Large intestine (tissue), 3 donors: ENCODE measurements at regions not wholly inside any gene's neighbourhood (a gene's known extent, or its start where the extent isn't known, plus 50 kb on each side); places are given as distances from the start of the nearest gene placed in this dataset.

Experiments
- DNase-seq, 2 donors: peaks; one replicate each; pipeline versions ENCODE4 v3.0.0 to v3.0.0-alpha.2; 2013
- H3K27ac ChIP-seq: one replicate; pipeline ENCODE4 v1.5.1; 2013; ENCODE audit warnings: low read length
- H3K27me3 ChIP-seq: 2 replicates; pipeline ENCODE4 v1.6.1; 2013; ENCODE audit warnings: low read length; ENCODE audit not compliant: control insufficient read depth, insufficient read depth
- H3K36me3 ChIP-seq: 2 replicates; pipeline ENCODE4 v1.6.1; 2013; ENCODE audit warnings: low read length; ENCODE audit not compliant: control insufficient read depth, insufficient read depth
- H3K4me1 ChIP-seq: one replicate; pipeline ENCODE4 v1.6.1; 2013; ENCODE audit warnings: low read length; ENCODE audit not compliant: control insufficient read depth, insufficient read depth
- H3K4me3 ChIP-seq: one replicate; pipeline ENCODE4 v1.5.1; 2013; ENCODE audit warnings: low read length
- H3K9me3 ChIP-seq: one replicate; pipeline ENCODE4 v1.6.1; 2013; ENCODE audit warnings: mild to moderate bottlenecking, low read depth, low read length, moderate library complexity; ENCODE audit not compliant: control insufficient read depth
- WGBS: methylation state at CpG from one replicate; pipeline ENCODE4 v1.1.5; 2013; ENCODE audit warnings: low lambda C conversion rate; ENCODE audit not compliant: insufficient coverage; 5-methylcytosine and 5-hydroxymethylcytosine counted together

DNA sequence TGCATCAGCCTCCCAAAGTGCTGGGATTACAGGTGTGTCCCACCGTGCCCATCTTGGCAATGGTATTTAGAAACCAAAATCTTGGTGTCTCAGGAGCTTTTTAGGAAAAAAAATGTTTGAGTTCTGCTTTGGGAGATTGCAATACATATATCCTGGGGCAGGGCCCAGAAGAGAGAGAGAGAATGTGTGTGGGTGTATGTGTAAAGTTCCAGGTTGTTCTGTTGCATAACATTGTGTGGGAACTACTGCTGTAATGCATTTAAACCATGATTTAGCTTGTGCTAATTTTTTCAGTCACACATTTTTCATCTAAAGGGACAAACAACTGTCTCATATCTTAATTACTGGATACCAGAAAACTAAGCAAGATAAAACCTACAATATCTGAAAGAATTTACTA is 70.8 kb upstream of the NABP1 start:
- H3K9me3 ChIP-seq = no peaks in the 10 kb centered on the region
- DNase-seq = no peak
- no peaks in the 10 kb centered on the region for H3K27me3 ChIP-seq
- no peaks in the 10 kb centered on the region for H3K36me3 ChIP-seq
- H3K4me3 ChIP-seq = no peak overlapping the region
- no CpG with 5 or more reads among the region's 1 CpG for WGBS
- H3K4me1 ChIP-seq = no peaks in the 10 kb centered on the region
- H3K27ac ChIP-seq = no peak overlapping the region

DNA sequence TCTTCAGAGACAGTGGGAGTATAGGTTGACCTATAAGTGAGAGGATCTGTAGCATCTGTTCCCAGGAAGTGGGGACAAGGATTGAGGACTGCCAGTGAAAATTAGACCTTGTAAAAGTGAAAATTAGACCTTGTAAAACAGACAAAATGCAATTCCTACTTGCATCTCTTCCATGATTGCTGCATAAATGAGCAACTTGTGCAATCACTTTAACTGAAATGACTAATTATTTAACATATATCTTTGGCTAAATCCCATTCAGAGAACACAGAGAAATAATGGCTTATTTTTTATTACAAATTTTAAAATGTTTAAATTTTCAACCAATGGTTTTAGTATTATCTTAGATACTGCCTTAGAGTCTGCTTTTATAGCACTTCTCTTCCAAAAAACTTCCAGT is 67.2 kb upstream of the NABP1 start:
- no peaks in the 10 kb centered on the region for H3K27me3 ChIP-seq
- no peaks in the 10 kb centered on the region for H3K4me1 ChIP-seq
- DNase-seq = no peak

DNA sequence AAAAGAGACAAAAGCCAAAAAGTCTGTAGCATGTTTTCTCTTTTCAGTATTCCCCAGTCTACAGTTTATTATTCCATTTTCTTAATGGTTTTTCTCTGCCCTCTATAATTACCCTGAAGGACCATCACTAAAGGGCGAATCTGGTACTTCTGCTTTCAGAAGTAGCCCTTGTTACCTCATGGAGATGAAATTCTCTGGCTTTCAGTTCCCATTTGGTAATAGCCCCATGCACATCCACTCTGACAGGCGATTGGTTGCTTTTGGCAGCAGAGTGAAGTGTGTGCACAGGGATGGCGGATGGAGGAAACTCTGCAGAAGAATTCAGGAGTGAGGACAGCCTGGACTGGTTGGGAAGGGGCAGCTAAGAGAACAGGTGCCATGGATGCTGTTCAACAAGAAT is 66.3 kb upstream of the NABP1 start:
- 86% methylated on average over 1 of the region's 3 CpGs for WGBS
- H3K27ac ChIP-seq = no peak overlapping the region
- no peaks in the 10 kb centered on the region for H3K9me3 ChIP-seq
- no peaks in the 10 kb centered on the region for H3K27me3 ChIP-seq
- no peaks in the 10 kb centered on the region for H3K36me3 ChIP-seq
- no peak for DNase-seq
- no peaks in the 10 kb centered on the region for H3K4me1 ChIP-seq
- H3K4me3 ChIP-seq = no peak overlapping the region

More for the DNA sequence above, 67.2 kb upstream of the NABP1 start:
- Histone ChIP-seq H3K36me3 (no peaks in the 10 kb centered on the region), H3K4me3 (no peak overlapping the region), H3K9me3 (no peaks in the 10 kb centered on the region), H3K27ac (no peak overlapping the region)

DNA sequence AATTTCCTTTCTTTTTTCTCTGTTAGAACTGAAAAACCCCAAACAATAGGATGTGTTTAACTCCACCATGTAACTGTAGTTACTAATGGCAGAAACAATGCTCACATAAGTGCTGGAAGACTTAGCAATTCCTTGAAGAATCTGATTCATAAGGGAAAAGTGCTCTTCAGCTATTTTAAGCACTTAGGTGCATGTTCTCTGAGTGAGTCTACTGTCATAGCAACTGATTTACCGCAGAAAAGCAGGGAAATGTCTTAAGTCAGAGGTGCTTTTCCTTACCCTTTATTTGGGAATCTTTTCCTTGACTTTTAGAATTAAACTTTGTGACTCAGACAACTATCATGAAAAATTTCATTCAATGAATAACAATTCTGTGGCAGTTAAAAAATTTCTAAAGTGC is 65.4 kb upstream of the NABP1 start:
- Histone ChIP-seq H3K9me3 (no peaks in the 10 kb centered on the region), H3K4me3 (no peak overlapping the region), H3K27ac (no peak overlapping the region), H3K4me1 (no peaks in the 10 kb centered on the region), H3K36me3 (no peaks in the 10 kb centered on the region), H3K27me3 (no peaks in the 10 kb centered on the region)
- WGBS = no CpG with 5 or more reads among the region's 1 CpG
- no peak for DNase-seq

DNA sequence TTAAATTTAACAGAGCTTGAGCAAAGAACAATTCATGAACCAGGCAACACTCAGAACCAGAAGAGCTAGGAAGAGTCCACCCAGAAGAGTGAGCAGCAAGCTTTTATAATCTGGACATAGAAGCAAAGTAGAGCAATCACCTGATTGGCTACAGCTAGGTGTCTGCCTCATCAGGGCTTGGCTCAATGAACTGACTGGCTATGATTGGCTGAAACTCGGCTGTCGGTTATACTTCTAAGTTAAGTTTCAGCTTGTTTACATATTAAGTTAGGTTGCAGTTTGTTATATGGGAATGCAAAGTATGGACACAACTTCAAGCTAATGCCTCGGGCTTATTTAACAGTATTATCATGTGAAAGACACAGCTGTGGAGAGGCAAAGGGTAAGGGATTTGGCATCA is 63.2 kb upstream of the NABP1 start:
- Histone ChIP-seq H3K4me1 (no peaks in the 10 kb centered on the region), H3K9me3 (no peaks in the 10 kb centered on the region), H3K4me3 (no peak overlapping the region), H3K27ac (no peak overlapping the region), H3K27me3 (no peaks in the 10 kb centered on the region), H3K36me3 (no peaks in the 10 kb centered on the region)
- 100% methylated on average over 1 of the region's 3 CpGs for WGBS
- no peak for DNase-seq

DNA sequence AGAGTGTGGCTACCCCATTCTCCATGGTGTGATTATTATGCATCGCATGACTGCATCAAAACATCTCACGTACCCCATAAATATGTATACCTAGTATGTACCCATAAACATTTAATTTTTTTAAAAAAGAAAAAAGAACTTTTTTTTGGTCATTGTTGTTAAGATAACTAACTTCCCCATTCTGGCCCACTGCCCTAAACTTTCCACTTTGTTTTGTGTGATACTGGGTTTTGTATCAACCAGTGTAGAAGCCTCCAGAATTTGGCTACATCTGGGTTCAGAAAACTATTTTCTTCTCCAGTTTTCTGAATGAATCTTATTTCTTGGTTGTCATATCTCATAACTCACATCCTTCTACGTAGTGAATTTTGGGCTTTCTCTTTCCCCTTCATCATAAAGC is 62.3 kb upstream of the NABP1 start:
- WGBS = 100% methylated on average over 1 of the region's 3 CpGs
- no peak for DNase-seq
- H3K9me3 ChIP-seq = no peaks in the 10 kb centered on the region
- H3K27me3 ChIP-seq = no peaks in the 10 kb centered on the region
- H3K4me1 ChIP-seq = no peaks in the 10 kb centered on the region
- H3K36me3 ChIP-seq = no peaks in the 10 kb centered on the region
- no peak overlapping the region for H3K4me3 ChIP-seq
- no peak overlapping the region for H3K27ac ChIP-seq

DNA sequence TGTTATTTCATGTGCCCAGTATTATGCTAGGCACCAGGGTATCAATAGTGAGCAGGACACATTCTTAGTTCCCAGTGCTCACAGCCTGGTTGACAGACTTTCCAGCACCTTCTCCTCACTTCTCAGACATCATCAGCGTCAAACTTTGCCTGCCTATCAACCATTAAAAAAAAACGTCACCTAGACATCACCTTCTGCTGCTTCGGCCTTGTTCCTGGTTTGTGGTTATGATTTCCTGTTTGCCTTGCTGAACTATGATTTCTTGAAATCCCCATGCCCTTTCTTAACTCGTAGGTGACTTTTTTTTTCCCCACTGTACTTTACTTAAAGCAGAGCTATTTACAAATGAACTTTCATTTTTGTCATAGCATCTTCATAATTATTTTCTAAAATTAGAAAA is 60.4 kb upstream of the NABP1 start:
- no peak for DNase-seq
- Histone ChIP-seq H3K4me1 (no peaks in the 10 kb centered on the region), H3K27me3 (no peaks in the 10 kb centered on the region), H3K4me3 (no peak overlapping the region), H3K27ac (no peak overlapping the region), H3K36me3 (no peaks in the 10 kb centered on the region), H3K9me3 (no peaks in the 10 kb centered on the region)
- WGBS = 83% methylated on average over 1 of the region's 4 CpGs

DNA sequence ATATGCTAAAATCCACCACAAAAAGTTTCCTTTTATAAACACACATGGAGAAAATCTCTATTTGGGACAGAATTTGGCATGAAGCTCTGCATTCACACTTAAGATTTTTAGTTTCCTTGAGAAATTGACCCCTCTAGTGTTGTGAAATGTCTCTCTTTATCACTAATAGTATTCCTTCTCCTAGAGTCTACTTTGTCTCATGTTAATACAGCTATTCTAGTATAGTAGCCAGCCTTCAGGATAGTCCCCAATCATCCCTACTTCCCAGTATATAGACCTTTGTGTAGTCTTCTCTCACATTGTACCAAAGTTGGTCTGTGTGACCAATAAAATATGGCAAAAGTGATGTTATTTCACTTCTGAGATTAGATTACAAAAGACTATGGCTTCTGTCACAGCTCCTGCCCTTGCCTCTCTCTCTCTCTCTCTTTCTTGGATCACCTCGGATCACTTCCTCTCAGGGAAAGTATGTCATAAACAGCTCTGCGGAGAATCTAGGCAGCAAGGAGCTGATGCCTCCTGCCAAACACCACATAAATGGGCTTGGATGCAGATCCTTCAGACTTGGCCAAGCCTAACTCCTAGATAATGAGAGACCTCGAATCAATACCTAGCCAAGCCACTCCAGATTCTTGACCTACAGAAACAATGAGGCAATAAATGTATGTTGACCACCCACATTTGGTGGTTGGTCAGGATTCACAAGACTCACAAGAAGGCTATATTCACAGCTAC is 59.7 kb upstream of the NABP1 start:
- no peaks in the 10 kb centered on the region for H3K36me3 ChIP-seq
- H3K27me3 ChIP-seq = no peaks in the 10 kb centered on the region
- no peaks in the 10 kb centered on the region for H3K4me1 ChIP-seq
- no peaks in the 10 kb centered on the region for H3K9me3 ChIP-seq
- no peak overlapping the region for H3K4me3 ChIP-seq
- DNase-seq = no peak
- no CpG with 5 or more reads among the region's 3 CpGs for WGBS
- H3K27ac ChIP-seq = no peak overlapping the region

DNA sequence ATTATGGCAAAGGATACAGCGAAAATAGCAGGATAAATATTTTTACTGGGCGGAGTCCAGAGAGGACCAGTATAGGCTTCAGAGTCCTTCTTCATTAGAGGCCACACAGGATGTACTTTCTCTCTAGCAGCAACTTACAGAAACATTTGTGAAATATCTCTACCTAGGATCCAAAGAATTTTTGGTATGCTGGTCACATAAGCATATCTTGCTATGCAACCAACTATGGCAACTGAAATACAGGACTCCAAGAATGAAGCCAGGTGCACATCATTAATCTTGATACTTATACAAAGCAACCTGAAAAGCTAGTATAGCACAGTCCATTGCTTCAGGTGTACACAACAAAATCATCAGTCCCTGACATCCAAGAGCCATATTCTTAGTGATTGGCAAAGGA is 59.1 kb upstream of the NABP1 start:
- no peaks in the 10 kb centered on the region for H3K9me3 ChIP-seq
- WGBS = no CpG with 5 or more reads among the region's 2 CpGs
- no peaks in the 10 kb centered on the region for H3K36me3 ChIP-seq
- H3K4me1 ChIP-seq = no peaks in the 10 kb centered on the region
- DNase-seq = no peak
- H3K27ac ChIP-seq = no peak overlapping the region
- H3K27me3 ChIP-seq = no peaks in the 10 kb centered on the region
- no peak overlapping the region for H3K4me3 ChIP-seq

DNA sequence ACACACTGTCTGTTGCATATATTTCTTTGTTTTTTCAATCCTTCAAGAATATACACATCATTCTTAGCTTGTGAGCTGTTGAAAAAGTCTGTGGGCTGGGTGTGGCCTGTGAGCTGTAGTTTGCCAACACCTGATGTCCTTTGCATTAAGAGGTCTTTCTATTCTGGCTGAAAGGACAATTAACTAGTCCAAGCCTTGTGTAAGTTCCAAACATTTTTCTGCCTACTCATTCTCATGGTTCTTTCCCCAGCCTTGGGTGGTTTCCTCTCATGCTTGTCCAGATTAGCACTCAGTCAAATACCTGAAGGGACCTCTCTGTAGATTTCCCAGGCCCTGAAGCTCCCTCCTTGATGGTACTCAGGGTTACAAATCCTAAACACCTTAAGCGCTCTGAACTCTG is 57.8 kb upstream of the NABP1 start:
- no CpG with 5 or more reads among the region's 1 CpG for WGBS
- no peak overlapping the region for H3K4me3 ChIP-seq
- no peaks in the 10 kb centered on the region for H3K4me1 ChIP-seq
- H3K27me3 ChIP-seq = no peaks in the 10 kb centered on the region
- H3K27ac ChIP-seq = no peak overlapping the region
- H3K9me3 ChIP-seq = no peaks in the 10 kb centered on the region
- no peak for DNase-seq
- H3K36me3 ChIP-seq = no peaks in the 10 kb centered on the region
